Ascending aorta (tissue), 2 donors: ENCODE measurements at regions not wholly inside any gene's neighbourhood (a gene's known extent, or its start where the extent isn't known, plus 50 kb on each side); places are given as distances from the start of the nearest gene placed in this dataset.

Experiments
- DNase-seq, 2 donors: peaks; one replicate each; pipeline ENCODE4 v3.0.0-alpha.2; 2019; ENCODE audit warnings: low spot score in 2 of 2
- H3K27ac ChIP-seq, 2 donors: fragments of 200-600 bp; sonication (generic); one replicate each; pipeline ENCODE4 v1.5.1; 2016 to 2017; ENCODE audit warnings: mild to moderate bottlenecking in 1 of 2
- H3K27me3 ChIP-seq: fragments of 200-600 bp; sonication (generic); one replicate; pipeline ENCODE4 v1.5.1; 2017
- H3K36me3 ChIP-seq, 2 donors: fragments of 200-600 bp; sonication (generic); one replicate each; pipeline ENCODE4 v1.5.1; 2016
- H3K4me1 ChIP-seq, 2 donors: fragments of 200-600 bp; sonication (generic); one replicate each; pipeline ENCODE4 v1.5.1; 2016 to 2017; ENCODE audit warnings: mild to moderate bottlenecking in 1 of 2
- H3K4me3 ChIP-seq, 2 donors: fragments of 200-600 bp; sonication (generic); one replicate each; pipeline ENCODE4 v1.5.1; 2016 to 2017; ENCODE audit warnings: mild to moderate bottlenecking in 1 of 2
- H3K9me3 ChIP-seq, 2 donors: fragments of 200-600 bp; sonication (generic); one replicate each; pipeline ENCODE4 v1.5.1; 2016
- intact Hi-C: fragments of 100-400 bp; cut with DNase I; formaldehyde crosslinking; loops from one replicate; pipeline ENCODE4 v1.15.1; 2023
- TF ChIP-seq, protein P1 (sequence below), 3 experiments: fragments of 200-600 bp in 2 of 3; fragments of 450-650 bp in 1 of 3; sonication (generic) in 2 of 3; IDR thresholded peaks; one replicate each; pipeline ENCODE4 v1.5.1; 2016 to 2019; ENCODE audit warnings: antibody characterized with exemption in 3 of 3, mild to moderate bottlenecking in 1 of 3, moderate library complexity in 1 of 3

DNA sequence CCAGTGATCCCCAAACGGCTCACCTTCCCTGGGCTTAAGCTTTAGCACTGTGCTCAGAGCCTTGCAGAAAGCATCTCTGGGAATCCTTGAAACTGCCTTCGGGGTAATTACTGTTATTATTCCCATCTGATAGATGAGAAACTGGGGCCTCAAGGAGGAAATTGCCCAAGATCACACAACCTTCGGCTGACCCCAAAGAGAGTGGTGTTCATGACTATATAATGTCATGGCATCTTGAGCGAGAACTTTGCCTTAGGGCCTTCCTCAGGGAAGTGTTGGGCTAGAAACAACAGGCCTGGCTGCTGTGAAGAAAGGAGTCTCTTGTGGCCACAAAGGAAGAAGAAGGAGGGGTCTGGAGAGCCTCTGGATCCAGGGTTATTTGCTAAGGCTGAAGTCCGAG is 388.7 kb upstream of the CFAP20DC start:
- H3K9me3 ChIP-seq = no peaks in the 10 kb centered on the region
- no peaks in the 10 kb centered on the region for H3K4me1 ChIP-seq
- no peak for DNase-seq
- no peaks in the 10 kb centered on the region for H3K36me3 ChIP-seq
- intact Hi-C loops = no loop called here
- no peak overlapping the region for H3K27ac ChIP-seq
- no peaks in the 10 kb centered on the region for H3K27me3 ChIP-seq
- TF ChIP-seq, protein P1, sequence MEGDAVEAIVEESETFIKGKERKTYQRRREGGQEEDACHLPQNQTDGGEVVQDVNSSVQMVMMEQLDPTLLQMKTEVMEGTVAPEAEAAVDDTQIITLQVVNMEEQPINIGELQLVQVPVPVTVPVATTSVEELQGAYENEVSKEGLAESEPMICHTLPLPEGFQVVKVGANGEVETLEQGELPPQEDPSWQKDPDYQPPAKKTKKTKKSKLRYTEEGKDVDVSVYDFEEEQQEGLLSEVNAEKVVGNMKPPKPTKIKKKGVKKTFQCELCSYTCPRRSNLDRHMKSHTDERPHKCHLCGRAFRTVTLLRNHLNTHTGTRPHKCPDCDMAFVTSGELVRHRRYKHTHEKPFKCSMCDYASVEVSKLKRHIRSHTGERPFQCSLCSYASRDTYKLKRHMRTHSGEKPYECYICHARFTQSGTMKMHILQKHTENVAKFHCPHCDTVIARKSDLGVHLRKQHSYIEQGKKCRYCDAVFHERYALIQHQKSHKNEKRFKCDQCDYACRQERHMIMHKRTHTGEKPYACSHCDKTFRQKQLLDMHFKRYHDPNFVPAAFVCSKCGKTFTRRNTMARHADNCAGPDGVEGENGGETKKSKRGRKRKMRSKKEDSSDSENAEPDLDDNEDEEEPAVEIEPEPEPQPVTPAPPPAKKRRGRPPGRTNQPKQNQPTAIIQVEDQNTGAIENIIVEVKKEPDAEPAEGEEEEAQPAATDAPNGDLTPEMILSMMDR (IDR thresholded peaks at IDR 0.05) = no peak
- H3K4me3 ChIP-seq = no peak overlapping the region

DNA sequence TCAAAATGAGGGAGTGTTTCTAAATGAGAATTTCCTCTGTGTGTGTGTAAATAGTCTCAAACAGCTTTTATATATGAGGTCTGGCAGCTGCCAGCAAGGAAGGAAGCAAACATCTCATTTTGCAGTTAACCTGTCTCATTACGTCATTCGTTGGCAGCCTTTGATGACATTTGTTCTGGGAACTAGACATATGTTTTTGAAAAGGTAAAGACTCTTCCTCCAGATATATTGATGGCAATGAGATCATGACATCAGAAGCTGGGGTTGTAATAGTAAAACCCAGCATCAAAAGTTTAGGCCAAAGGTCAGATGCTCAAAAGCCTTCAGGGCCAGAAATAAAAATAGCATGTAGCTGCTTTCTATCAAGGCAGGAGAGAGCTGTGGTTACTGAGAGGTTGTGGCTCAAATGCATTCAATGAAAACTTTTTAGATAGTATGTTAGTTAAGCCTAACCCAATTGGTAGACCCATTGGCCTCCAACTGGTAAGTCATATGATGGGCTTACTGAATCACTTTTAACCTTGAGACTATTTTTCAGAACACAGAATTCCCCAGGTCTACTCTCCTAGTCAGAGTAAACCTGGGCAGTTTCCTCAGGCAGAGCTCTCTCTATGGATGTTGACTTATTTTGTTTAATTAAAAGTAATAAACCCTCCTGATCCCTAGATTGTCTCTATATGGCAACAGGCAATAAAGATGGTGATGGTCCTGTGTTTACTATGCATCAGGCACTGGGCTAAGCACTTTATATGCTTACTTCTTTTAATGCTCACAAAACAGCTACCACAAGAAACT is 386.5 kb upstream of the CFAP20DC start:
- intact Hi-C loops = no loop called here
- Histone ChIP-seq H3K27me3 (no peaks in the 10 kb centered on the region), H3K9me3 (no peaks in the 10 kb centered on the region), H3K36me3 (no peaks in the 10 kb centered on the region), H3K4me3 (no peak overlapping the region), H3K4me1 (no peaks in the 10 kb centered on the region), H3K27ac (no peak overlapping the region)
- DNase-seq = no peak
- TF ChIP-seq, protein P1 (IDR thresholded peaks at IDR 0.05) = no peak

DNA sequence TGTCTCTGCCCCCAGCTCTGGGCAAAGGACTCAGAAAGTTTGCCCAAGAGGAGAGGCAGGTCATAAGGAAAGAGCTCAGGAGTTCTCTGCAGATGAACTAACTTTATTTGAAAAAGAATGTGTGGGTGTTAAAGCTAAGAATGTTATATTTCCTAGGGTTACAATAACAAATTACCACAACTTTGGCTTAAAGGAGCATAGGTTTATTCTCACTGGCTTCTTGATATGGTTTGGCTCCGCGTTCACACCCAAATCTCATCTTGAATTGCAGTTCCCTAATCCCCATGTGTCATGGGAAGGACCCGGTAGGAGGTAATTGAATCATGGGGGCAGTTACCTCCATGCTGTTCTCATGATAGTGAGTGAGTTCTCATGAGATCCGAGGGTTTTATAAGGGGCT is 383.7 kb upstream of the CFAP20DC start:
- Histone ChIP-seq H3K36me3 (no peaks in the 10 kb centered on the region), H3K27ac (no peak overlapping the region), H3K4me1 (no peaks in the 10 kb centered on the region), H3K4me3 (no peak overlapping the region), H3K9me3 (no peaks in the 10 kb centered on the region), H3K27me3 (no peaks in the 10 kb centered on the region)
- intact Hi-C loops = no loop called here
- TF ChIP-seq, protein P1 (IDR thresholded peaks at IDR 0.05) = no peak
- DNase-seq = no peak

DNA sequence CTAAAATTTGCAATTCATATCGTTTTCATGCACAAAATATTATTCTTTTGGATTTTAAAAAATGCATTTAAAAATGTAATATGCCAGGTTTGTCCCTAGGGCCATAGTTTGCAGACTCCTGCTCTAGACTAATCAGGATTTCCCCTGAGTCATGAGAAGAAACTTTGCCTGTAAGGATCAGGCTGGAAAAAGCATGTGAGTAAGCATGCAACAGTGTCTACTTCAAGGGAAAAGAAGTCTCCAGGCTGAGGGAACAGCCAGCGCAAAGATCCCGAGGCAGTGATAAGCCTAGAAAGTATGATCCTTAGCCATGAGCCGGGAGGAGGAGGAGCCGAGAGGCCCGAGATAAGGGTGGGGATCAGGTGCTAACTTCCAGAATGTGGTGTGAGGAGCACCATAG is 382.8 kb upstream of the CFAP20DC start:
- Histone ChIP-seq H3K4me1 (no peaks in the 10 kb centered on the region), H3K9me3 (no peaks in the 10 kb centered on the region), H3K4me3 (no peak overlapping the region), H3K36me3 (no peaks in the 10 kb centered on the region), H3K27ac (no peak overlapping the region), H3K27me3 (no peaks in the 10 kb centered on the region)
- intact Hi-C loops = no loop called here
- no peak for DNase-seq
- TF ChIP-seq, protein P1 (IDR thresholded peaks at IDR 0.05) = no peak

DNA sequence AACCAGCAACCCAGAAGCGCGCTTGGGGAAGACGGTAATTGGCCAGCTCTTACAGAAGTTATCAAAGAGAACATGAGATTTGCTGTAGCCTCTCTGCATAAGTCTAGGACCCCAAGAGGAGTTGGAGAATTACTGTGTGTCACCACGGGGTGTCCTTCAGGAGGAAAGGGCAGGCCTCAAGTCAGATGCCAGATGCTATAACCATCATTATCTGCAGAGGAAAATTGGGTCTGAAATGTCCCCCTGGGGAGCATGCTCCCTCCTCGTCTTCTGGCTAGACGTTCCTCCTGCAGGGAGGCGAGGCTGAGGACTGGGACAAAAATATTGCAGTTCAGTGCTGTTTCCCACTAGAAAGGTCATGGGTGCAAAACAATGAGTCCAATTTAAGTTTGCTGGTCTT is 380.5 kb upstream of the CFAP20DC start:
- Histone ChIP-seq H3K4me3 (no peak overlapping the region), H3K27ac (no peak overlapping the region), H3K36me3 (no peaks in the 10 kb centered on the region), H3K27me3 (no peaks in the 10 kb centered on the region), H3K4me1 (no peaks in the 10 kb centered on the region), H3K9me3 (no peaks in the 10 kb centered on the region)
- TF ChIP-seq, protein P1 (IDR thresholded peaks at IDR 0.05) = no peak
- no peak for DNase-seq
- intact Hi-C loops = no loop called here
